Astrocyte of the cerebellum (primary cell): ENCODE measurements at regions not wholly inside any gene's neighbourhood (a gene's known extent, or its start where the extent isn't known, plus 50 kb on each side); places are given as distances from the start of the nearest gene placed in this dataset.

Source experiments
- DNase-seq: peaks from one replicate; pipeline ENCODE4 v3.0.0-alpha.2; 2011; ENCODE audit warnings: low read depth
- H3K4me3 ChIP-seq: 2 replicates; pipeline ENCODE4 v1.5.1; 2011; ENCODE audit warnings: mild to moderate bottlenecking, low read depth, low read length, moderate library complexity
- in situ Hi-C: cut with HindIII; loops from 2 replicates; pipeline ENCODE4 v1.10.0; 2017; ENCODE audit warnings: low sequenced_read_pairs
- TF ChIP-seq, protein P1 (sequence below): IDR thresholded peaks from 2 replicates; pipeline ENCODE4 v1.5.1; 2012; ENCODE audit warnings: low read length, low read depth, moderate library complexity, mild to moderate bottlenecking; ENCODE audit errors: missing control alignments

DNA sequence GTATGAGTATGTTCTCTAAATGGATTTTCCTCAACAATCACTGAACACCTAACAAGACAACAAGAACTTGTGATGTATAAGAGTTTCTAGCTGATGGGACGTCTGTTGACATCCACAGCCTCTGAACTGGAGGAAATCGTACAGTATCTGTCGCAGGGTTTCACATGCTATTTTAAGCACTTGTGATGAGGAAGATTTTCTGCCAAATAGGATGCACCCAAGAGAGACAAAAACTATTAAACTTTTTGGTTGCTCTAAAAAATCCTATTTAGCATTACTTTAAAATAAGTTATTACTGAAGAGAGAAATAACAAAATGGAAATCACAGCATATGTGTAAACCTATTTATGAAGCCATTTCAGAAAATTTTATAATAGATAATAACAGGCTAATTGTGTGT, 356.1 kb upstream of the SLC7A11 start:
- TF ChIP-seq, protein P1, sequence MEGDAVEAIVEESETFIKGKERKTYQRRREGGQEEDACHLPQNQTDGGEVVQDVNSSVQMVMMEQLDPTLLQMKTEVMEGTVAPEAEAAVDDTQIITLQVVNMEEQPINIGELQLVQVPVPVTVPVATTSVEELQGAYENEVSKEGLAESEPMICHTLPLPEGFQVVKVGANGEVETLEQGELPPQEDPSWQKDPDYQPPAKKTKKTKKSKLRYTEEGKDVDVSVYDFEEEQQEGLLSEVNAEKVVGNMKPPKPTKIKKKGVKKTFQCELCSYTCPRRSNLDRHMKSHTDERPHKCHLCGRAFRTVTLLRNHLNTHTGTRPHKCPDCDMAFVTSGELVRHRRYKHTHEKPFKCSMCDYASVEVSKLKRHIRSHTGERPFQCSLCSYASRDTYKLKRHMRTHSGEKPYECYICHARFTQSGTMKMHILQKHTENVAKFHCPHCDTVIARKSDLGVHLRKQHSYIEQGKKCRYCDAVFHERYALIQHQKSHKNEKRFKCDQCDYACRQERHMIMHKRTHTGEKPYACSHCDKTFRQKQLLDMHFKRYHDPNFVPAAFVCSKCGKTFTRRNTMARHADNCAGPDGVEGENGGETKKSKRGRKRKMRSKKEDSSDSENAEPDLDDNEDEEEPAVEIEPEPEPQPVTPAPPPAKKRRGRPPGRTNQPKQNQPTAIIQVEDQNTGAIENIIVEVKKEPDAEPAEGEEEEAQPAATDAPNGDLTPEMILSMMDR = no peak
- no peak for DNase-seq
- H3K4me3 ChIP-seq = no peak overlapping the region
- in situ Hi-C loops = no loop called here

DNA sequence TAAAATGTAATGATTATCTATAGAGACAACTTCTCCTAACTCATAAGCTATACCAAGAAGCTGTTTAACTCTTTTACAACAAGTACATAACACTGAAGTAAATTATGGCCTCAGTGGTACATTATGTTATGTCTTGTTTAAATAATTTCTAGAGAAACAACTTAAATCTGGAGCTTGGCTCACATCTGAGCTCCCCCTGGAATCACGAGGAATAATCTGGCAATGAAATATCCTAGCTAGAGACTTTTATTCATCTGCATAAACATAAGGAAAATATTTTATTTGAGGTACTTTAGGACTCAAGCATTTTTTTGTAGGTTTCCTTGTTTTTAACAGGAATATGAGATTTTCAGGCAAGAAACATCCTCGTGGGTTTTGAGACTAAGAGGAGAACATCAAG, 354.7 kb upstream of the SLC7A11 start:
- TF ChIP-seq, protein P1 = no peak
- in situ Hi-C loops = no loop called here
- no peak overlapping the region for H3K4me3 ChIP-seq
- no peak for DNase-seq

DNA sequence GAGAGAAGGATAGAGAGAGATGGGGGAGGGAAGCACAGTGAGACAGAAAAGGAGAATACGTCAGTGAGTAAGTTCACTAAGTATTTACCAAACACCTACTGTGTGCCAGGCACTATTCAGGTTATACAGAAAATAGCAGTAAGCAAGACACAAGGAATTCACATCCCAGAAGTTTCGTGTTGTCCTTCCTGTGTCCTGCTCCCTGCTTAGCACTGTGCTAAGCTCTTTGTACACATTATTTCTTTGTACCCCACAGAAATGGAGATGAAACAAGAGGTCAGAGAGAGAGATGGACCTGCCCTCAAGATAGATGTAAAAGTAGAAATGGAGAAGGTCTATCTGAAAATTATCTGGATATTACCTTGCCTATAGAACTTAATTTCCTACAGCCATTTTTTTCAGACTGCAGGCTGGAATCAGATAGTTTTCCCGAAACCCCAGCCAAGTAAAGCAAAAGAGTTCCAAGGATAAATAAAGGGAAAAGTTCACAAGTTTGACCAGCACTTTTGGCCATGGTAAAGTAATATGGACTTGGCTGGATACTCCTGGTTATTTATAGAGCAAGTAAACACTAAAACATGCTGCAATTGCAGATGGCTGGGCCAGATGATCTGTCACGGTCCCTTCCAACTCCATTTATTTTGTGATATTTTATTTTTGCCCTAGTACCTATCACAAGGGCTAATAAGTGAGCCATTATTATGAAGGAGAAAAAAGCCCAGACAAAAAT, 353.7 kb upstream of the SLC7A11 start:
- in situ Hi-C loops = no loop called here
- DNase-seq = peak; percentile 66
- TF ChIP-seq, protein P1 = no peak
- no peak overlapping the region for H3K4me3 ChIP-seq

DNA sequence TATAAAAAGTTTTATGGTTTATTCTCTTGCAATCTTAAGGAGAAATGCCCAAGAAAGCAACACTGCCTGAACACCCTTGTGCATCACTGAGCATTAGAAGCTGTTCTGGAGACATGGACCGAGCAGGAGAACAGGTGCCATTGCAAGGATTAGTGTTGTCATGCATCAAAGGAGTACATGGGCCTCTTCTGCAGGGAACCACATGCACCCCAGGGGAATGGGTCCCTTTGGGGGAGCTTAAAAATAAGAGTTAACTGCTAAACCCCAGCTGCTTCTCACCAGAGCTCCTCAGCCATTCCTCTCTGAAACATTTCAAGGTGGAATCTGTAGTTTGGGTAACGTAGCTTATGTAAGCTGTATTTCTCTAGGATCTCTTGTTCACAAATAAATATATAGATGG, 353.0 kb upstream of the SLC7A11 start:
- TF ChIP-seq, protein P1 = no peak
- no peak for DNase-seq
- in situ Hi-C loops = no loop called here
- no peak overlapping the region for H3K4me3 ChIP-seq

DNA sequence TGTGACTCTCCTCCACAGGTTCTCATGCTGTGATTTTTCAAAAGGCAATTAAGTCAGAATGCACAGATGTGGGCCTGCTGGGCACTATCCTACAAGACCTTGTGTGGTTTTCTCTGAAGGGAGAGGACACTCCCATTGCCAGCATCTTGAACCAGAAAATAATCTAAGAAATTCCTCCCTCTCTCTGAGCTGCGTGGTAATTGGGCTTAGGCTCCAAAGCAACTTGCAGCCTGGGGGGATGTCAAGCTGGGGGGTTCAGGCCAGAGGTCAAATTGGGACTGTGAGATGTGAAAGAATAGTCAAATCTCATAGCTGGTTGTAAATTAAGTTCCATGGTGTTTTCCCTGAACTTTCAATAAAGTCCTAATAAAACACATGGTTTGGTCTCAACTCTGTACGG, 350.6 kb upstream of the SLC7A11 start:
- no peak for DNase-seq
- H3K4me3 ChIP-seq = no peak overlapping the region
- TF ChIP-seq, protein P1 = no peak
- in situ Hi-C loops = no loop called here

DNA sequence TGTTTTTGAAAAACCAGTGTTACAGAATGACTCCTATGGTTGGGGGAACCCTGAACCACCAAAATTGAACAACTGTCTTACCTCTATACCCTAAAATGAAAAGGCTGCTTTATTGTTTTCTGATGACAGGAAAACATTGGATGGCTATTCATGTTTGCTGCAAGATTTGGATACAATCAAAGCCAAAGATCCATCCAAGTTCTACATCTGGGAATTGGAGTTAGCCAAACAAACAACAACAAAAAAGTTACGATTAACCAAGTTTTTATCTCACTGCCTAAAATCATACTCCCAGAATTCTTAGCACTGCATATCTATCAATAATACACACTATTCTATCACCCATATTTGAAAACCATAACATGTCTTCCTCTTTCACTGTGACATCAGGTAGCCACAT, 349.7 kb upstream of the SLC7A11 start:
- TF ChIP-seq, protein P1 = no peak
- in situ Hi-C loops = no loop called here
- DNase-seq = no peak
- H3K4me3 ChIP-seq = no peak overlapping the region
